ENCODE measurements at regions not wholly inside any gene's neighbourhood (a gene's known extent, or its start where the extent isn't known, plus 50 kb on each side); places are given as distances from the start of the nearest gene placed in this dataset.

DNA sequence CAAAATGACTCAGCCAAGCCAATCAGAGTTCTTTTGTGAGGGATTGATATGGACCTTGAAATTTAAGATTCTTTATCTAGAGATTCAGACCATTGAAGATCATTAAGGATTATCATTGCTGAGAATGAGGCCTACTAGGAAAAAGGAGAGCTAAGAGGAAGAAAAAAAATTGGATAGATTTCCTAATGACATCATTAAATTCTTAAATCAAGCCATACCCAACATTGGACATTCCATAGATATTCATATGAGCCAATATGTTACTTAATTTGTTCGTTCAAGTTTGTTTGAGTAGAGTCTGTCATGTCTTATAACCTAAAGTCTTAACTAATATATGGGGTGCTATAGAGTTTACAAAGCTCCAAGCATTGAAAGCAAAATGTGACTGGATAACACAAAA, 727.9 kb upstream of the SEMA6A start:
- DNase-seq (ENCODE audit: low spot score) = no peak

DNA sequence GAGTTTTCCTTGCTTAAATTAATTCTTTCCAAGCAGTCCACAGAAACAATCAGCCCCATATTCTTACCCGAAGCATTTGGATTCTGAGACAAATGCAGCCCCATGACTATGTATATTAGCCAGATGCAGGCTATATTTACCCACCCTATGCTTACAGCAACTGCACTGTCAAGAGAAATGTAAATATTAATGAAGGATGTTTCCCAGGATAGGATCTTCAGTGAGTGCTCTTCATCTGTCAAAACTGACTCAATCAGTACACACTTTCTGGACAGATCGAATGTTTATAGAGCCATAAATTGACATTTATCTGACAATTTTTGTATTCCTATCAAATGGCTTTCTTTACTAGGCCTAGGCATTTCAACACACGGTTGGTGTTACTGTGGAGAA, 725.3 kb upstream of the SEMA6A start:
- DNase-seq (ENCODE audit: low spot score) = no peak

DNA sequence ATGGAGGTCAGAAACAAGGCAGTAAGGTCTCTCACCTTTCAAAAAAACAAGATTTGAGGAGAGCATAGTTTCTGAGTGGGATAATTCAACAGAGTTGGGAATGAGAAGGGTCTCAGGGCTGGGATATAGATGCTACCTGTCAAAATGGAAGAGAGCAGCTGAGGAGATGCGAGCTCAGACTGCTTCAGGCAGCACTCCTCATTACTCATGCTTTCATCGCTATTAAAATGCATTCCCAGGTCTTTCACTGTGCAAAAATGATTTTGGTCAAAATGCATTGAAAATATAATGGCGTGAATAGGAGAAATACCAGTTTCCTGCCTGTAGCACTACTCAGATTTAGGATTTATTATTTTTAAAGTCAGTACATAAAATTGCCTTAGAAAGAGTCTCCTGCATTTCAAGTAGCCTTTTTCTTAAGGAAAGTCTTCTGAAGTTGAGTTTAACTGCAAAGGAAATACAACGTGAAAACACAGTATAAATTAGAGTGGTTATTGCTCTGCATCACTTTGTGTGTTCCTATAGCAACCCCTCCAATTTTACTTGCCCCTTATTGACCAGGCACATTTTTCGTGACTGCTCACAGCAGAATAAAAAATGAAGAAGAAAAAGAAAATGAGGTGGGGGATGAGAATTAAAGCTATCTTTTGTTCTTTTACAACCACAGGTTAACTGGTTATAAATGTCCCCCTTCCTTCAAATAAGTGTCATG, 724.8 kb upstream of the SEMA6A start:
- DNase-seq (ENCODE audit: low spot score) = no peak

DNA sequence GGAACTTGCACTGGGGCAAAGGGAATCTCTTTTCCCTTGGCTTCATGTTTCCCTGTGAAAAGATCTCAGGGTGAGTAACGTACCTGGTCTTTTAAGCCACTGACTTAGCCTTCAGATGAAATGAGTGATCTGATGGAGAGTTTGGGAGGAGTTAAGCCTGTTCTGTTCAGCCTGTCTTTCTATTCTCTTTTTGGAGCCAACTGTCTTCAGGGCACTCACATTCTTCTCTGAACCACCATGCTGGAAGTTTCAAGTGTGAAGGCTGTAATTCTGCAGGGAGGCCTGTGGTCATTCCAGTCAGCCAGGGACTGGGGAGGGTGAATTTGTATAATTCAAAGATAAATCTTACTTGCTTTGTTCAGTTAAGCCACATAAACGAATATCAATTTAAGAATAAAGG, 722.2 kb upstream of the SEMA6A start:
- DNase-seq (ENCODE audit: low spot score) = no peak

DNA sequence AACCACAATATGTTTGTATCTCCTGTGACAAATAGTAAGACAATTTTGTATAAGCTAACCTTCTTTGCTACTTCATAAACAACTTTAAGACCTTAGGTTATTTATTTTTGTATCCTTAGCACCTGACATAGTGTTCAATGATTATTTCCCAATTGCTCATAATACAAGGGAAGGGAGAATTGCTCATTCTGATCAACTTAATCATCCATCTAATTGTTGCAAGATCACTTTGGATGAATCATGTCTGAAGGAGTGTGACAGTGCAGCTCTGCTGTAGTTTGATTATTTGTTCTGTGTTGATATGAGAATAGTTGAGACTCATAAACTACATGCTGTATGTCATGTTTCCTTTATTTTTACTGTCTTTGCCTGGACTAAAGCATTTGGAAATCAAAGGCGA, 721.3 kb upstream of the SEMA6A start:
- DNase-seq (ENCODE audit: low spot score) = no peak

DNA sequence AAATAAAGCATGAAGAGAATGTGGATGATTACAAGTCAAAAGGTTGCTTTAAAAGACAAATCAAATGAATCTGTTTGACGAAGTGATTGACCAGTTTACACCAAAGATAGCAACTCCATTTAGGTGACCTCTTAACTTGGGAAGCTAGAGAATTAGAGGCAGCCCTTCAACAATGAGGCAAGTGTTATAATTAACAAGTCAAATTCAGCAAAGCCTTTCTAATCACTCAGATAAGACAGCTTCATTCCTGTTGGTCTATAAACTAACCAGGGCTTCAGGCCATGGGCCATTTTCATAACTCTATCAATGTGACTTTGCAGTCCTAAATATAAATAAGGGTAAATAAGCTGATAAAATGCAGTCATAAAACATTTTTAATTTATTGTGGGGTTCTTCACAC, 712.2 kb upstream of the SEMA6A start:
- DNase-seq (ENCODE audit: low spot score) = no peak

DNA sequence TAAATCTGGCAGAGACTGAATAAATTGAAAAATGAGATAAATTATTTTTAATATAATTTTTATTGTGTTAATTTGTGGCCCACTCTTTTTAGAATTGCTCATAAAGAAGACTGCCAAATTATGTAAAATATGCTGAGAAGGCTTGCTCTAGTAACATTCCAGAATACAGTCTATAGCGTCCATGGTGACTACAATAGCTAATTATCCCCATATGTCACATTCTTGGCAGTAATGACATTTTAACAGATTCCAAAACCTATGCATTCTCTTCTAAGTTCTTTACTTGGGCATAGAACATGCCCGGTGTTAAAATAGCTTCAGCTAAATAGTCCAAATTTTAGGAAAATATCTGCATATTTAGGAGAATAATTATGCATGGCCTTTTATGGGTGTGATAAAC, 697.0 kb upstream of the SEMA6A start:
- DNase-seq (ENCODE audit: low spot score) = no peak

DNA sequence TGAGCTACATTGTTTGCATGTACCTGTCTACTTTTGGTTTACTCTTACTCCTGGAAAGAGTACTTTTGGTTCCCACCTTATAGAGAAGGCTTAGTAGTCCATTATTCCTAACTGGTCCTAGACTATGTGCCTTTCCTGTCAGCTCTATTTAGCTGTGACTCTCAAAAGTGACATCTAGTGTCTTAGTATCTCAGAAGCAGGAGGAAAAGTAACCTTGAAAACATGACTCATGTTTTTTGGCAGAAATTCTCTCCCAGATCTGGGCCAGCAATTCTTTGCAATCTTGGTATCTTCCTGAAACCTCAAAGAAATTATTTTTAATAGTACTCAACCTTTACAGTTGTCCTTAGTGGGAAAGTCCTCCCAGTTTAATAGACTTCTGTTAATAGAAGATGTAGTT, 691.7 kb upstream of the SEMA6A start:
- DNase-seq (ENCODE audit: low spot score) = no peak

DNA sequence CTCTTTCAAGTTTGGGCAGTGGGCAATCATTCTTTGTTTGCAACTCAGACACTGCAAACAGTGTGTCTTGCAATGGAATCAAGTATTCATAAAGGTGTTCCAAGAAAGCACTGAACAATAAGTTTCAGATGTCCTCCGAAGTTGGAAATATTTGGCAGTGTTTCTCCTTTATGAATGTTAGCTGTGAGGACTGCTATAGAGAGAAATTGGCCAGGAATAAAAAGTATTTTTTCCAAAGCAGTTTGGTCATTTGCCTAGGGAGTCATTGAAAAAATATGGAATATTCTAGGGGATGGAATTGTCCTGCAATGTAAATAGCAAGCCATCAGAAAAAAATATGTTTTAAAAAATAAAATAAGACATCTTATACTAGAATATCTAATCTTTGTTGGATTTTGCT, 688.6 kb upstream of the SEMA6A start:
- DNase-seq (ENCODE audit: low spot score) = no peak

DNA sequence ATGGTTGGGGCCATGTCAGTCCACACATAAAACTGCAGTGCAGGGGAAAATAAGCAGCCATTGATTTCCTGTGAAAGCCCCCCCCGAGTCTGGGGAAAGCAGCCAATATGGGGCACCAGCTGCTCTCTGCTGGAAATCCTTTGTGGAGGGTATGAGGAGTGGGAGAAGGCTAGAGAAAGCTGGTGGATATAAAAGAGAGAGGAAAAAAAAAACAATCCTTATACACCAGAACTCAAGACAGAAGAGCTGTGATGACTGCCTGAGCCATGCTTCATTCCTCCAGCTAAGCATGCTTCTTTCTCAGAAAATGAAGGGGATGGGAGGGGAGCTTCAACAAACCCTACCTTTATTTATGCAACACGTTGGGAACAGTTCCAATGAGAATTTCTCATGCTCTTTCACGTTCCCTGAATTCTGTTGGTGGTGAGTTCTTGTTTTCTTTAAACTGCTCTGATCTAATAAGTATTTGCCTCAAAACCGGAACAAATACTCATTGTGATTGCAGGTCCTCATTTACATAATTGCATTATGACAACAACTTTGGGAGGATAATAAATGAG, 688.0 kb upstream of the SEMA6A start:
- no peak for DNase-seq (ENCODE audit: low spot score)

DNA sequence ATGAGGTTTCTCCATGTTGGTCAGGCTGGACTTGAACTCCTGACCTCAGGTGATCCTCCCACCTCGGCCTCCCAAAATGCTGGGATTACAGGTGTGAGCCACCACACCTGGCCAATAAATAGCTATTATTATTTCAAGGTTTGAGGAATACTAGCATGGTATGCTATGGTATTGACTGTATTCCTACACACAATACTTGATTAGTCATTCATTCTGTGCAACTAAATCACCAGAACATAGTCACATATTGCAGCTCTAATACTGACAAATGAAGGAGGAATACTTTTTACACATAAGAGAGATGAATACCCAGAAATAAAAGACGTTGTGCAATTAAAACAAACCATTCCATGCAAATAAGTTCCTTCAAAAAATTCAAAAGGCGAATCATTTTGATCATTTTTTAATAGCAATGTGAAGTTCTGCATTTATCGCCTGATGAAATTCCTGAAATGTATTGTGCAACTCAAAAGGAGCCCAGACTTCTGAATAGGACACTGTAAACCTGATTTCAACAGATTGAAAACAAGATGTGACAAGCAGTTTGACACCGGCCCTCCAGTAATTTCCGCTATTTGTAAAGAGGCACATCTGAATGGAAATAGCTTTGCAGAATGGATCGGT, 687.4 kb upstream of the SEMA6A start:
- DNase-seq (ENCODE audit: low spot score) = no peak

DNA sequence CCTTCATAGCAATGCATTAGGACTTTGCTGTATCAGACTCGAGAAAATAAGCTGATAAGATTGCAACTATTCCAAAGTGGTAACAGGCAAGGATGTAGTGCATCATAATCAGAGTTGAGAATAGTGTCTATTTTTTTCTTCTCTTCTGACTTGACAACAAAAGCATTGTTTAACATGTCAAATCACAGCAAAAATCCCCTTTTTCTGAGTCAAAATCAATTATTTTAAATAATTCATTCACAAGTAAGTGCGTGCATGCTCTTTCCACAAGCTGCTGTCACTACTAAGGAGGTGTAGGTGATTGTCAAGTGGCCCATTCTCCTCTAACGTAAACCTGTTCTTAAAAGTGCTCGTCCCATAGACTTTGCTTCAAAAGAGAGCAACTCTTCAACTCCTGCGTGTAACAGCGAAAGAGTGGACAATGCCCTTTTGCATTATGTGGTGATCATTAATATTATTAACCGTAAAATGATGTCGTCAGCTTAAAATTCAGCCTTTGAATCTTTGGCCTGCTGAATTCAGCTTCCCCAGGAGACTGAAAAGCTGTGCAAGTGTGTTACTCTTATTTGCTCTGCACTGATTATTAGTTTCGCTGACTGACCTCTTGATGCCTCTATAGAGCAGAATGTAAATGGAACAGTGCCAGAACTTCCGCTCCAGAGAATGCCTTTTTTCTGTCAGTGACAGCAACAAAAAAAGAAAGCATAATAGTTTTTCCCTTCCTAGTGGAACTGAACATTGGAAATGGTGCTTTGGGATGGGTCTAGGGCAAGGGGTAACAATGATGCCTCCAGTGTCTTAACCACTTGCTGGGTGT, 680.8 kb upstream of the SEMA6A start:
- DNase-seq (ENCODE audit: low spot score) = no peak

DNA sequence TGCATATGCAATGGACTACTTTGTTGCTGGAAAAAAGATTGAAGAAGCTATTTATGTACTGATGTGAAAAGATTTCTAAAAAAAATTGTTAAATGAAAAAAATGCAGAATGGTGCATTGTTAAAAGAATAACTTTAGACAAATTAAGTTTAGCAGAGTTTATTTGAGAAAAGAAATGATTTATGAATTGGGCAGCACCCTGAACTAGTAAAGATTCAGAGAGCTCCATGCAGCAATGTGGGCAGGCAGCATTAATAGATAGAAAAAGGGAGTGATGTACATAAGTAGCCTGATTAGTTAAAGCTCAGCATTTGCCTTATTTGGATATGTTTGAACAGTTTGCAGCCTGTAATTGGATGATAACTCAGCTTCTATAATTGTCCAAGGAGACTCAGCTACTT, 677.9 kb upstream of the SEMA6A start:
- DNase-seq (ENCODE audit: low spot score) = no peak

DNA sequence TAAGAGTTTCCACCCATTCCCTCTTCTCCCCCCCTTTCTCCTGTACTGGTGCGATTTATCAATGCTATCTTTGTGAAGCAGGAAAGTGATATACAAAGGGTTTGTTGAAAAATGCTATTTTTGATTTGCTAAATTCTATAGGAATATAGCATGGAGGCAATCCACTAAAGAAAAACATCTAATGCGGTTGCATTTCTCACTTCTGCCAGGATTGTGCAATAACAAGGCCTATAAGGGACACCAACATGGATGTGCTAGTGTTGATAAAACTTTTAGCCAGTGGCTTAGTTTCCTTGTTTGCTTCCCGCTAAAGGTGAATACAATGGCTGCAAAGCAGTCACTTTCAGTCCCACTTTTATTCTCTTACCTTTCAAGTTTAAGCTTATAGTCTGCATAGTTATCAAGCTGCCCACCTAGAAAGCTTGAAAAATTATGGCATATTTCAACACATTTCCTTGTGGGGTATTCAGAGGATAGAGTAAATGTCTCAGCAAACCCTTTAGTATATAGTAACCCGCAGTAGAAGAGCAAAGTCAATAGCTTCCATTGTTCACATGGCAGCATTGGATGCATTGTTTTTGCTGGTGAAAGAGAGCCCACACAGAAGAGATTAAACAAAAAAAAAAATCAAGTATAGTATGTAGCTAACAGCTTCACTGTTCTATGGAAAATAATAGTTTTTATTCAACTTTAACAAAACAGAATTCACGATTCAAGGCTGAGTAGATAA, 674.6 kb upstream of the SEMA6A start:
- no peak for DNase-seq (ENCODE audit: low spot score)

DNA sequence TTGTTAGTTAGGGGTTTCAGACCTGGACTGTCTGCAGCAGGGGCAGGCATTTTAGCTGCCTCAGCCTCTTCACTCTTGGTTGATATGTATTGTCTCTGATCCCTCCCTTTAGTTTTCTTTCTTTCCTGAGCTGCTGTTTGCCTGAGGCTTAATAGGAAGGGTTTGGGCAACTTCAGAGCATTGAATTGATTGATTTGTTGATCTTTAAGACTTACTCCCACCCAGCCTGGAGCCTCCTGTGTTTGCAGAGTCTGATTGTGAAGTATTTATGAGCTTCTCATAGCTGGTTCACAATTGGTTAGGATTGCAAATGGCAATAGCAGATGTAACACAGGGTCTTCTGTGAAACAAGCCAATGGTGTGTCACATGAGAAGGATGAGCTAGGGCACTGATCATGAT, 671.8 kb upstream of the SEMA6A start:
- no peak for DNase-seq (ENCODE audit: low spot score)

DNA sequence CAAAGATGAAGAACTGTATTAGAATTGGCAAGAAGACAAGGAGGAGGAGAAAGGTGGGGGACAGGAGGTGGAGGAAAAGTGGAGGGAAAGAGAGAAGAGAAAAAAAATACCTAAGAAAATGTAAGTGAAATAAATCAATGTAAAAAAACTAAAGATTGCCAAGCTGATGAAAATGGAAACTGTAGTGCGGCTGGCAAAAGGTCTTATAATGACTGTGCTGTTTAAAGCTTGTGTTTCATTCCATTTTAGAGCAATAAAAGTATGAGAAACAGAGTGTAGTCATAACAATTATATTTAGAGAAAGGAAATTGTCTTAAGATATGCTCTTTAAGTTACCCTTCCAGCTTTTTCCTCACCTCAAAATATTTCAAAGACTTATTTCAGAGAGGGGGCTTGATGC, 670.5 kb upstream of the SEMA6A start:
- no peak for DNase-seq (ENCODE audit: low spot score)

DNA sequence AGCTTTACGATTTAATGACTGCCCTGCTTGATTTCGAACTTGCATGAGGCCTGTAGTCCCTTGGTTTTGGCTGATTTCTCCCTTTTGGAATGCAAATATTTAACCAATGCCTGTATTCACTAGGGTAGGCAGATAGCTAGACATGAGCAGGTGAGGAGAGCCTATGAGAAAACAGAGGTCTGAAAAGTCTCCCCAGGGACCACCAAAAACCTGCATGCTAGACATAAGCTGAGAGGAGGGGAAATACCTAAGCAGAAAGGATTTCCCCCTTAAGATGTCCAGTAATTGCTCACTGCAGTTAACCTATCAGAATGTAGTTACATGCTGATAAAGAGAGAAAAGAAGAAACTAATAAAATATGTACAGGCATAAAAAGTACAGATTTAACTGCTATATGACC, 667.4 kb upstream of the SEMA6A start:
- DNase-seq (ENCODE audit: low spot score) = no peak

DNA sequence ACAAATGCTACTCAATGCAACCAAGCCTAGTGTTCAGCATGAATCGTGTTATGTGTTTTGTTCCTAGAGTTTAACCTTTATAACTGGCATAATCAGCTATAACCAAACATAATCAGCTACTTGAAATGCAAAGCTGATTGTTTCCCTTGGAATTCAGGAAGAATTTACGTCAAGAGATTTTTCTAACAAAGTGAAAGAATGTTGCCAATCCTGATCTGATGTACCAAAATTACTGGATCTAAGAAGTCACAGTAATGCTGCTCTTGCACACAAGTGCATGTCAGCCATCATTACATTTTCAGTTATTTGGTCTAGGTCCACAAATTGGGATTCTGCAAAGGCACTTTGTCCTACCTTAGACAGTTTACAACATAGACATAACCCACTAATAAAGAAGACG, 662.3 kb upstream of the SEMA6A start:
- DNase-seq (ENCODE audit: low spot score) = no peak

DNA sequence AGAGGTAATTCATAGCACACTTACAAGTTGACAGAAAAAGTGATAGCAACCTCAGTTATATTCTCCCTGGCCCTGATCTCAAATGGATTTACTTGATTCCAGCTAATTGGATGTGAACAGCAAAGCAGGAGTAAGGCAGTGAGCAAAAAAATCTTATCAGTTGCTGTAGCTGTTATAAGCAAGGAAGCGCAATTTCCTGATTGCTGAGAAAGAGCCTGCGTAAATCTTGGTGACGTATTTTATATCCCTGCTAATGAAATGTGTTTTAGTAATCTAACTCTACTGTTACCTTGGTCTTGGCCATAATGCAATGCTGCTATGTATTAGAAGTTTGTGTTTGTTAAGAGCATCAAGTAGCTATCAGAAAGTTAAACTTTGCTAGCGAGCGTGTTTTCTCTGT, 661.2 kb upstream of the SEMA6A start:
- no peak for DNase-seq (ENCODE audit: low spot score)

DNA sequence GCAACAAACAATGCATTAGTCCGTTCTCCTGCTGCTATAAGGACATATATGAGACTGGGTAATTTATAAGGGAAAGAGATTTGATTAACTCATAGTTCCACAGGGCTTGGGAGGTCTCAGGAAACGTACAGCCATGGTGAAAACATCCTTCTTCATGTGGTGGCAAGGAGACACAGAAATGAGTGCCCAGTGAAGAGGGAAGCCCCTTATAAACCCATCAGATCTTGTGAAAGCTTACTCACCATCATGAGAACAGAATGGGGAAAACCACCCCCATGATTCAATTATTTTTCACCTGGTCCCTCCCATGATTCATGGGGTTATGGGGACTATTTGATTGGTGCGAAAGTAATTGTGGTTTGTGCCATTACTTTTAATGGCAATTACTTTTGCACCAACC, 655.8 kb upstream of the SEMA6A start:
- no peak for DNase-seq (ENCODE audit: low spot score)

DNA sequence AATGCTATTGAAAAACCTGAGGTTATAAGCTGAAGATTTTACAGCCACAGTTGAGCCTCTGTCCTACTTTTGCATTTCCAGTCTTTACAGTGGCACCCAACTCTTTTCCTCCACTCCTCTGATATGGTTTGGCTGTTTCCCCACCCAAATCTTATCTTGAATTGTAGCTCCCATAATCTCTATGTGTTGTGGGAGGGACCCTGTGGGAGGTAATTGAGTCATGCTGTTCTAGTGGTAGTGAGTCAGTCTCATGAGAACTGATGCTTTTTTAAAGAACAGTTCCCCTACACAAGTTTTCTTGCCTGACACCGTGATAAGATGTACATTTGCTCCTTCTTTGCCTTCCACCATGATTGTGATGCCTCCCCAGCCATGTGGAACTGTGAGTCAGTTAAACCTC, 646.1 kb upstream of the SEMA6A start:
- DNase-seq (ENCODE audit: low spot score) = no peak

DNA sequence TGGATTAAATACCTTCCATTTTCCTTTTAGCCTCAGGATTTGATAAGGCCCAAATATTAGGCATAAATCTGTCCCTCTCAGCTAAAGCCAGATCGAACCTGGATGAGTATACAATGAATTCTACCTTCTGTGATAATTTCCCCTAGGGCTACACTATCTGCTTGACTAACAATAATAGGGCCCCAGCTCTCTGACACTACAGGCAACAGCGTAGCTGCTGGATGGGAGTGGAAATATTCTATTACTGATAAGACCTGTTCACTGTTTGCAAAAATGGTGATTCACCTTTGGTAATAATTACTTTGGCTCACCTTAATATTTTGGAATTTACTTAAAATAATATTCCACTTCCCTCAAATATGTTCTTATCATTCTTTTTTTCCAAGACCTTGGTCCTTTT, 644.2 kb upstream of the SEMA6A start:
- no peak for DNase-seq (ENCODE audit: low spot score)
